Erythroblast (primary cell): ENCODE measurements at regions not wholly inside any gene's neighbourhood (a gene's known extent, or its start where the extent isn't known, plus 50 kb on each side); places are given as distances from the start of the nearest gene placed in this dataset.

ENCODE experiments used
- GATA1 ChIP-seq: IDR thresholded peaks from 2 replicates; pipeline ENCODE4 v1.6.1; 2011; ENCODE audit warnings: low read depth, mild to moderate bottlenecking, control low read depth, low read length, moderate library complexity
- POLR2A ChIP-seq: IDR thresholded peaks from 2 replicates; pipeline ENCODE4 v1.6.1; 2011; ENCODE audit warnings: mild to moderate bottlenecking, low read length

GRCh38 chrX:137143864-137144263, 110.1 kb upstream of the GPR101 start:
- TF ChIP-seq POLR2A (no peak), GATA1 (no peak)
